Hematopoietic multipotent progenitor cell treated with erythropoietin and hydrocortisone succinate and interleukin-3 and kit ligand, for 6 days (in vitro differentiated cells): ENCODE measurements at regions not wholly inside any gene's neighbourhood (a gene's known extent, or its start where the extent isn't known, plus 50 kb on each side); places are given as distances from the start of the nearest gene placed in this dataset.
"Not testable (repeated sequence)": the region's sequence is repeated elsewhere in the genome, so short reads cannot be mapped to it uniquely, and the experiment has no call there.

Experiments used
- DNase-seq: peaks from one replicate; pipeline ENCODE4 v3.0.0-alpha.2; 2015

- no peak for DNase-seq
Measured at GRCh38 chrX:98068024-98068580, 1184.4 kb downstream of the RPA4 start.

- no peak for DNase-seq
Measured at GRCh38 chrX:98071331-98071730, 1187.6 kb downstream of the RPA4 start.

GRCh38 chrX:98077440-98077839 is 1193.7 kb downstream of the RPA4 start:
- DNase-seq, result no peak

GRCh38 chrX:98111684-98112083 is 1228.0 kb downstream of the RPA4 start:
- DNase-seq, result no peak

GRCh38 chrX:98114021-98114420 is 1230.3 kb downstream of the RPA4 start:
- DNase-seq, result no peak

GRCh38 chrX:98141466-98141865 is 1257.8 kb downstream of the RPA4 start:
- DNase-seq, result no peak

- no peak for DNase-seq
Measured at GRCh38 chrX:98191003-98191402, 1307.3 kb downstream of the RPA4 start.

GRCh38 chrX:98194036-98194435 is 1310.3 kb downstream of the RPA4 start:
- peak; percentile 1 for DNase-seq

- no peak for DNase-seq
Measured at GRCh38 chrX:98203800-98204199, 1320.1 kb downstream of the RPA4 start.

GRCh38 chrX:98207947-98208346 is 1324.2 kb downstream of the RPA4 start:
- DNase-seq, result no peak

- no peak for DNase-seq
Measured at GRCh38 chrX:98231003-98231402, 1347.3 kb downstream of the RPA4 start.

- not testable (repeated sequence) for DNase-seq
Measured at GRCh38 chrX:98240061-98240460, 1356.4 kb downstream of the RPA4 start.

- DNase-seq, result no peak
Measured at GRCh38 chrX:98263135-98263534, 1379.4 kb downstream of the RPA4 start.

- DNase-seq, result no peak
Measured at GRCh38 chrX:98289726-98290125, 1406.0 kb downstream of the RPA4 start.

GRCh38 chrX:98294310-98294709 is 1410.6 kb downstream of the RPA4 start:
- DNase-seq, result no peak

GRCh38 chrX:98296129-98296528 is 1412.4 kb downstream of the RPA4 start:
- no peak for DNase-seq

- DNase-seq, result no peak
Measured at GRCh38 chrX:98299785-98300184, 1416.1 kb downstream of the RPA4 start.

GRCh38 chrX:98300536-98300935 is 1416.8 kb downstream of the RPA4 start:
- not testable (repeated sequence) for DNase-seq

- DNase-seq, result no peak
Measured at GRCh38 chrX:98331407-98331806, 1447.7 kb downstream of the RPA4 start.

- no peak for DNase-seq
Measured at GRCh38 chrX:98338544-98338943, 1454.8 kb downstream of the RPA4 start.

GRCh38 chrX:98350940-98351339 is 1467.2 kb downstream of the RPA4 start:
- DNase-seq, result no peak

GRCh38 chrX:98357146-98357545 is 1473.4 kb downstream of the RPA4 start:
- no peak for DNase-seq

- DNase-seq, result no peak
Measured at GRCh38 chrX:98362630-98363029, 1478.9 kb downstream of the RPA4 start.

GRCh38 chrX:98371994-98372393 is 1488.3 kb downstream of the RPA4 start:
- DNase-seq, result no peak

- no peak for DNase-seq
Measured at GRCh38 chrX:98379134-98379533, 1495.4 kb downstream of the RPA4 start.

- DNase-seq, result no peak
Measured at GRCh38 chrX:98380106-98380505, 1496.4 kb downstream of the RPA4 start.
